ENCODE measurements at regions not wholly inside any gene's neighbourhood (a gene's known extent, or its start where the extent isn't known, plus 50 kb on each side); places are given as distances from the start of the nearest gene placed in this dataset.
A peak's percentile ranks its signal among the peaks of the same experiment; 100 is the strongest.

GRCh38 chr3:161422171-161422700 lies 50.9 kb upstream of the SPTSSB start:
- TF ChIP-seq RAD21 (CRISPR knock-in tag; IDR thresholded peaks at IDR 0.05) (no peak), RELA (CRISPR knock-in tag; IDR thresholded peaks at IDR 0.05) (no peak), DMAP1 (CRISPR knock-in tag; IDR thresholded peaks at IDR 0.05) (no peak), CEBPG (CRISPR knock-in tag; IDR thresholded peaks at IDR 0.05) (0 out of 2 replicates have a peak, but pooled peaks have one; percentile 7), NR2F6 (IDR thresholded peaks at IDR 0.05) (peak; percentile 51; the same call in 1 of the 2 replicates), NR2F6 (CRISPR knock-in tag; IDR thresholded peaks at IDR 0.05) (0 out of 2 replicates have a peak, but pooled peaks have one; percentile 35), TFAP4 (IDR thresholded peaks at IDR 0.05; ENCODE audit: borderline replicate concordance, low read depth) (peak; percentile 57; the same call in 1 of the 2 replicates), BCL6 (CRISPR knock-in tag; IDR thresholded peaks at IDR 0.05) (peak; percentile 40)
- Histone ChIP-seq H3K4me2 (ENCODE audit: low read depth, low read length) (peak overlapping the region; percentile 14; the same call in 1 of the 2 replicates), H3K9me3 (ENCODE audit: low read length) (no peaks in the 10 kb centered on the region), H3K4me3 (replicated peaks in 1 of 3; ENCODE audit: insufficient read depth in 1 of 3, low read depth in 2 of 3, low read length in 3 of 3) (no peak overlapping the region), H3K27me3 (ENCODE audit: control insufficient read depth in 1 of 2, insufficient read depth in 2 of 2, low read length in 2 of 2) (peaks cover 2 to 5% of the 10 kb centered on the region in 2 experiments; a peak in 2 of 5 replicates), H3K36me3 (replicated peaks in 1 of 2; ENCODE audit: control insufficient read depth in 1 of 2, insufficient read depth in 2 of 2, low read length in 2 of 2) (no peaks in the 10 kb centered on the region), H4K20me1 (ENCODE audit: insufficient read depth, low read length) (no peaks in the 10 kb centered on the region), H3K4me1 (ENCODE audit: insufficient read depth, low read length) (peaks cover 49% of the 10 kb centered on the region), H3K9ac (ENCODE audit: insufficient read depth, low read depth, low read length) (no peak overlapping the region), H3K27ac (ENCODE audit: extremely low read length, insufficient read depth, low read length) (no peak overlapping the region), H2AFZ (ENCODE audit: low read length) (no peak overlapping the region), H3K79me2 (ENCODE audit: insufficient read depth, low read length) (no peaks in the 10 kb centered on the region)
- ChIA-PET CTCF (ENCODE audit: low intra/inter-chr PET ratio, low total read pairs) (interaction anchor here (1.3 to 2.7 kb wide), 2 partner anchors 148 to 501 kb away, joined by 4 to 13 read pairs; no protein-coding TSS in a partner anchor), POLR2A (interaction anchor here (1.3 kb wide), 1 partner anchor 200 kb away, joined by 4 read pairs; no protein-coding TSS in a partner anchor)
- FAIRE-seq (no peak), ATAC-seq (no peak), DNase-seq (ENCODE audit: low spot score) (no peak)
- in situ Hi-C loops (cut with HindIII; ENCODE audit: extremely low pct_ligation_motif_present, low pct_unique_long_range_greater_than_20kb) (loop anchor here (5.0 to 10.0 kb wide), 3 partner anchors 325 to 717 kb away; no protein-coding TSS in a partner anchor), intact Hi-C loops (cut with micrococcal nuclease; ENCODE audit: unreplicated experiment) (loop anchor here (5.0 to 10.0 kb wide), 5 partner anchors 465 to 857 kb away; partner anchors contain the start of gene KPNA4)
- no TSS peak for BruUV-seq (replicated peaks)
- 22% methylated on average over 2 of the region's 2 CpGs for WGBS (ENCODE audit: low lambda C conversion rate)

Measured in HepG2 (cell line).